SK-N-MC (cell line): ENCODE measurements at regions not wholly inside any gene's neighbourhood (a gene's known extent, or its start where the extent isn't known, plus 50 kb on each side); places are given as distances from the start of the nearest gene placed in this dataset.

Experiments
- EZH2 ChIP-seq: fragments of 200-600 bp; sonication (generic); IDR thresholded peaks from one replicate; pipeline ENCODE4 v1.6.1; 2017; ENCODE audit warnings: antibody characterized with exemption
- POLR2AphosphoS5 ChIP-seq: IDR thresholded peaks from 2 replicates; pipeline ENCODE4 v1.6.1; 2012; ENCODE audit warnings: mild to moderate bottlenecking, low read depth, low read length, borderline replicate concordance

DNA sequence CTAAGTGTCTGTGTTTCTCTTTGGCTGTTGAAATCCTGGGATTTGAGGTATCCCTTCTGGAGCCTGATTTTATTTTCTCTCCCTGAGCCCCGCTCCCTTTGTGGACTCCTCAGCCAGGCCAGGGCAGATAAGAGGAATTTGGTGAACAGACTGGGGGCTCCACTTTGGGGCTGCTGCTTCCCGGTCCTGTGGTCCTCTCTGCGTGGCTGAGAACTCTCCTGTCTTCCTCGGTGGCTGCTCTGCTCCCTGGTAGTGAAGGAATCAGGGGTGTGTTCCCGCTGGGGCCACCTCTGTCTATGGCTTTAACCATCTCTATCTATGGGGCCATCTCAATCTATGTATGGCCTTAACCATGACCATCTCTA, 71.7 kb upstream of the SH3PXD2B start:
- no peak for TF ChIP-seq EZH2
- TF ChIP-seq POLR2AphosphoS5 = no peak
